Activated CD4-positive, alpha-beta T cell treated with anti-CD3 and anti-CD28 coated beads, Interleukin-2, amount 50 U/mL, for 16 hours (primary cell): ENCODE measurements at regions not wholly inside any gene's neighbourhood (a gene's known extent, or its start where the extent isn't known, plus 50 kb on each side); places are given as distances from the start of the nearest gene placed in this dataset.
"Not testable (repeated sequence)": the region's sequence is repeated elsewhere in the genome, so short reads cannot be mapped to it uniquely, and the experiment has no call there.

Experiments used
- DNase-seq: peaks from one replicate; pipeline ENCODE4 v3.0.0-alpha.2; 2020

- not testable (repeated sequence) for DNase-seq
Measured at GRCh38 chr3:75611724-75612460, 52.2 kb upstream of the FRG2C start.
